C4-2B (cell line): ENCODE measurements at regions not wholly inside any gene's neighbourhood (a gene's known extent, or its start where the extent isn't known, plus 50 kb on each side); places are given as distances from the start of the nearest gene placed in this dataset.

Experiments used
- CTCF ChIP-seq: fragments of 450-650 bp; conservative IDR thresholded peaks from 2 replicates; pipeline ENCODE4 v1.5.1; 2017; ENCODE audit warnings: mild to moderate bottlenecking
- ZFX ChIP-seq: fragments of 450-650 bp; IDR thresholded peaks from 2 replicates; pipeline ENCODE4 v1.6.1; 2017

- TF ChIP-seq CTCF = no peak
- TF ChIP-seq ZFX = no peak
Observed at GRCh38 chr7:25802473-25802872, 349.5 kb upstream of the NFE2L3 start.
